AG09309 (cell line): ENCODE measurements at regions not wholly inside any gene's neighbourhood (a gene's known extent, or its start where the extent isn't known, plus 50 kb on each side); places are given as distances from the start of the nearest gene placed in this dataset.
"Not testable (repeated sequence)": the region's sequence is repeated elsewhere in the genome, so short reads cannot be mapped to it uniquely, and the experiment has no call there.

Source experiments
- DNase-seq: peaks from one replicate; pipeline ENCODE4 v3.0.0-alpha.2; 2010; ENCODE audit warnings: low read depth
- H3K4me3 ChIP-seq: 2 replicates; pipeline ENCODE4 v1.5.1; 2011; ENCODE audit warnings: mild to moderate bottlenecking, low read depth, low read length, moderate library complexity; ENCODE audit not compliant: control insufficient read depth
- CTCF ChIP-seq: IDR thresholded peaks from 2 replicates; pipeline ENCODE4 v1.5.1; 2011; ENCODE audit warnings: mild to moderate bottlenecking, low read depth, low read length, inconsistent platforms; ENCODE audit not compliant: insufficient read depth, control insufficient read depth; ENCODE audit errors: missing control alignments

DNA sequence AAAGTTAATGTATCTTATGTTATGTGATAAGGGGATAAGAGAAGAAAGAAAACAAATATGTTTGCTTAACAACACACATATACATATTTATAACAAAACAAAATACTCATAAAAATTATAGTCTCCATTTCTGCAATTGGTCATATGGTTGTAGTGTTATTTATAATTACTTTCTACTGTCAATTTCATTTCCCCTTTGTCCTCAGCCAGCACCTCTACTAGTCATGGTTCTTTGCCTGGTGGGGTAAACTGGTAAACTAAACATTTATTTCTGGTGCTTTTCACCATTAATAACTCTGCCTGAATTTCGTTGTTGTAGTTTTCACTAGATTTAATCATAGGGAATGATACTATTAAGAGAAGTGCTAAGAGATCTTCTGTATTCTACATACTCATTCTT, 88.0 kb upstream of the ALCAM start:
- DNase-seq, result no peak
- no peak overlapping the region for H3K4me3 ChIP-seq
- TF ChIP-seq CTCF, result no peak

DNA sequence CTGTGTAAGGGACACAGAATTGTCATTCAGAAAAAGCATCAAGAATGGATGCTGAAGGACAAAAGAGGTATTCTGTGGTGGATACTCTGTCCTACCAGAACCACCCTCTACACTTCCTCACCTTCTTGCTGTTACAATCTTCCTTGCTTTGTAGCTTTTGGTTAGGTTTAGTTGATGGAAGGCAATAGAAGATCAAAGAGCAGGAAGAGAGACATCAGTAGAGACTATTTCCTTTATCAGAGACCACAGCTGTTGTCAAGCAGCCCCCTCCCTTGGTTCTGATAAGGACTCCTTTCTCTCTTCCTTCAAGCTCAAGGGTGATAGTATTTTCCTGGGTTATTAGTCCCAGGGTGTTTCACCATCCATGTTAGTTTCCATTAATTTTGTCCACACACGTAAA, 84.7 kb upstream of the ALCAM start:
- no peak overlapping the region for H3K4me3 ChIP-seq
- TF ChIP-seq CTCF, result no peak
- no peak for DNase-seq

- no peak for TF ChIP-seq CTCF
Measured at GRCh38 chr3:105284876-105285275, 81.8 kb upstream of the ALCAM start.

GRCh38 chr3:105285653-105286241, 81.0 kb upstream of the ALCAM start:
- DNase-seq, result no peak
- no peak overlapping the region for H3K4me3 ChIP-seq
- no peak for TF ChIP-seq CTCF

More at GRCh38 chr3:105284876-105285275, 81.8 kb upstream of the ALCAM start:
- H3K4me3 ChIP-seq, result no peak overlapping the region
- DNase-seq, result no peak

DNA sequence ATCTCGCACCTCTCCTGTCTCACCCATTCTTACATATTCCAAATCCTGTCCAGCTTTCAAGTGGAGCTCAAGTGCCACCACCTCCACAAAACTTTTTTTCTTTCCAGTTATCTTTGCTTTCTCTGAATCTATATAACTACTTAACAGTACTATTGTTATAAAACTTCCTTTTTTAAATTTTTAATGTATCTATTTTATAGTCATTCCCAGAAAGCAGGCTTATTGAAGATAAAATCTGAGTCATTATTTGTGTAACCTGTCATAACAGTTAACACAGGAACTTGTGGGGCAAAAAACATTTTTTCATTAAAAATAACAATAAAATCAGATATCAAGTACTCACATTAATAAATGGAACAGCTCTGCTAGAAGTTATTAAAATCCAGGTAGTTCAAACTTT, 73.3 kb upstream of the ALCAM start:
- H3K4me3 ChIP-seq, result no peak overlapping the region
- DNase-seq, result no peak
- no peak for TF ChIP-seq CTCF

- not testable (repeated sequence) for DNase-seq
Measured at GRCh38 chr3:105296182-105296822, 70.4 kb upstream of the ALCAM start.

DNA sequence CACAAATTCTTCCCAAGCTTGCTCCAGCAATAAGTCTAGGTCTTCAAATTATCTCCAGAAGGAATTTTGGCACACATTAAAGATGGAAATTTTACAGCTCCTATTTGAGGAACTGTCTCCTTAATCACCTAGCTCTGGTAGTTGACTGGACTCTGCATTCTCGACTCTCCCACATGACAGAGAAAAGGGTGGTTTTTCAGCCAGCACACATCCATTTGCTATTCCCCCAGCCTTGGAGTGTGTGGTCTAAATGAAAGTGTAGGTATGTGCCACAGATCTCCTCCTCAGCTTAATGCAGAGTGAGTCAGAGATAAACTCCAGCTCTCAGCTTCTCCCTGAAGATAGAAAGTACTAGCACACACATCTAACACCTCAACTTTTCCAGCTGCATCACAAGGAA, 62.2 kb upstream of the ALCAM start:
- DNase-seq, result no peak
- no peak for TF ChIP-seq CTCF

More at GRCh38 chr3:105296182-105296822, 70.4 kb upstream of the ALCAM start:
- H3K4me3 ChIP-seq, result not testable (repeated sequence)

More for the DNA sequence above, 62.2 kb upstream of the ALCAM start:
- no peak overlapping the region for H3K4me3 ChIP-seq
